KOPT-K1 (cell line): ENCODE measurements at regions not wholly inside any gene's neighbourhood (a gene's known extent, or its start where the extent isn't known, plus 50 kb on each side); places are given as distances from the start of the nearest gene placed in this dataset.
A peak's percentile ranks its signal among the peaks of the same experiment; 100 is the strongest.

Experiments
- H3K27ac ChIP-seq: fragments of 200-600 bp; sonication (generic); 2 replicates; pipeline ENCODE4 v1.5.1; 2016; ENCODE audit warnings: antibody characterized with exemption, mild to moderate bottlenecking, low read depth, low read length; ENCODE audit not compliant: poor library complexity, severe bottlenecking
- H3K36me3 ChIP-seq: fragments of 200-600 bp; sonication (generic); 2 replicates; pipeline ENCODE4 v1.5.1; 2017; ENCODE audit warnings: antibody characterized with exemption, mild to moderate bottlenecking, low read length, moderate library complexity; ENCODE audit not compliant: insufficient read depth
- H3K9me3 ChIP-seq: fragments of 200-600 bp; sonication (generic); 2 replicates; pipeline ENCODE4 v1.5.1; 2017; ENCODE audit warnings: antibody characterized with exemption, low read length, mild to moderate bottlenecking; ENCODE audit not compliant: insufficient read depth, poor library complexity, severe bottlenecking

DNA sequence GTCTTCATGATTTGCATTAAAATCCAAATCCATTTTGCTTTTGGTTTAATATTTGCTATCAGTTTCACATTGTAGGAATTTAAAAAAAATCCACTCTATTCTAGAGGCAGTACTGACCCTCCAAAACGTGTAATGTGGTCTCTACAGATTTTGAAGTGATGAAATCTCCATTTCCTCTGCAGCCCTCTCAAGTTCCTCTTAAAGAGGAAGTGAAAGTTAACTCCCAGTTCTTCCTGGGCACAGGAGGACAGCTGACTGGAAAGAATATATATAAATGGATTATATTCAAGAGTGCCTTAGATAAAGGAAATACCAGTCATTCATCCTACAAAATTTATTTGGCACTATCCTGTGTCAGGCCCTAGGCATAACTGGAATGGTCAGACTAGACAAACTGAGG is 83.5 kb upstream of the PLCL2 start:
- Histone ChIP-seq H3K27ac (peak overlapping the region; percentile 5), H3K36me3 (no peaks in the 10 kb centered on the region), H3K9me3 (no peaks in the 10 kb centered on the region)

DNA sequence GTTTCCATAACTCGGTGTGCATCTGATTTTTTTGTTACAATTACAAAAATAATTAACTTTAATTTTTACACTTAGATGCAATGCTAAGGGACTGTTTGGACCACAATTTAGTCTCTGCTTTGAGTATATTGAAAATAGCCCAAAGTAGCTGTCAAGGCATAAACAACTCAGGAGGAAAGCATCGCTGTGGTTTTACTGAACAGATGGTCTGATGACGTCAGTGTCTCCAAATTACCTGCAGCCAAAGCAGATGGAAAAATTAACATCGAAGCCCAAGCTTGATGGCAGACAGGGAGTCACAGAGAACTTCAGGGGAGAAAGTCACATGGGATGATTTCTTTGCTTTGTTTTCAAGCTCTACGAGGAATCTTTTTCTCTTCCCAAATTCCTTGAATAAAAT is 83.1 kb upstream of the PLCL2 start:
- Histone ChIP-seq H3K36me3 (no peaks in the 10 kb centered on the region), H3K27ac (peak overlapping the region; percentile 5), H3K9me3 (no peaks in the 10 kb centered on the region)

DNA sequence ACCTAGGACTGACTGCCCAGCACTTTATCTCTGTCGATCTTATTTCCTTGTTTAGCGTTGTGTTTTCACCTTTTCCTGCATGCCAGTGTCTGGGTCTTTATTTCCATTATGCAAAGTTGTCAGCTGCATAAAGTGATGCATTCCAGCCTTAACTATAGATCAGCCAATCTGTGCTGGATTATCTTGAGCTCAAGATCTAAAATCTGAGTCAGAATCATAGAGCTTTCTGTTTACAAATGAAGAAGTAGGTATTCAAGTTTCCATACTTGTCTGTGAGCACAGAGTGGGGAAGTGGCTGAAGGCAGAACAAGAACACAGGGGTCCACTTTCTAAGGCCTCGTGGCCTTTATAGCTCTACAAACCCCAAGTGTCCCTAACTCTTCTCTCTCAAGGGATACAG is 82.4 kb upstream of the PLCL2 start:
- H3K9me3 ChIP-seq: no peaks in the 10 kb centered on the region
- H3K36me3 ChIP-seq: no peaks in the 10 kb centered on the region
- no peak overlapping the region for H3K27ac ChIP-seq

DNA sequence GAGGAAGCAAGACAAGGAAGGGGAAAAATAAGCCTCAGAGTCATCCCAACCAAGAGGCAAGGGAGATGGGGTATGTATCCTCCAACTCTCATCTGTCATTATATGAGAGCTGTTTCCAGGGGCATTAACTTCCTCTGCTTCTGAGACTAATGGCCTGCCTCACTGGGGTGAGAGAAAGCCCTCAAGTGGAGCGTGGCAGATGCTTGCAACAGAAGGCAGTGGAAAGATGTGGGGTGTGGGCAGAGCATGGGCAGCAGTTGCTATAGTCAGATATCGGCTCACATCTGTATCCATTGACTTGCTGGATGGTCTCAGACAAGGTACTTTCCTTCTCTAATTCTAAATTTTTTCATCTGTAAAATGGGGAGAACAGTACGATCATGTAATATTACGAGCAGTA is 81.7 kb upstream of the PLCL2 start:
- Histone ChIP-seq H3K27ac (no peak overlapping the region), H3K9me3 (no peaks in the 10 kb centered on the region), H3K36me3 (no peaks in the 10 kb centered on the region)

DNA sequence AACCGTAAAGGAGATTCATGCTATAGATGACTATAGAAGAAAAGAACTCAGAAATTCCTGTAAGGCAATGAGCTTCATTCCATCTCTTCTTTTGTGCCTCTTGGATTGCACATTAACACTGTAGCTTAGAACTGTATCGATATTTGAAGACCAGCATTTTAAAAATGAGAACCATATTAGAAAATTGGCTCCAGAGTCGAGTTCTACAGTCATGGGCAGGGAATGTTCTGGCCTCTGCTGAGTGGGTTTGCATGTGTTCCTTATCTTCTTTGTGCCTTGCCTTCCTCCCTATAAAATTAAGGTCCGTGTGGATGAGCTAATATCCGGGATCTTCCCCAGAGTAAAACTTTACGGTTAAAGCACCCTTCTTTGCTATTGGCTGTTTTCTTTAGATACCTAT is 77.4 kb upstream of the PLCL2 start:
- no peak overlapping the region for H3K27ac ChIP-seq
- no peaks in the 10 kb centered on the region for H3K9me3 ChIP-seq
- H3K36me3 ChIP-seq: no peaks in the 10 kb centered on the region

DNA sequence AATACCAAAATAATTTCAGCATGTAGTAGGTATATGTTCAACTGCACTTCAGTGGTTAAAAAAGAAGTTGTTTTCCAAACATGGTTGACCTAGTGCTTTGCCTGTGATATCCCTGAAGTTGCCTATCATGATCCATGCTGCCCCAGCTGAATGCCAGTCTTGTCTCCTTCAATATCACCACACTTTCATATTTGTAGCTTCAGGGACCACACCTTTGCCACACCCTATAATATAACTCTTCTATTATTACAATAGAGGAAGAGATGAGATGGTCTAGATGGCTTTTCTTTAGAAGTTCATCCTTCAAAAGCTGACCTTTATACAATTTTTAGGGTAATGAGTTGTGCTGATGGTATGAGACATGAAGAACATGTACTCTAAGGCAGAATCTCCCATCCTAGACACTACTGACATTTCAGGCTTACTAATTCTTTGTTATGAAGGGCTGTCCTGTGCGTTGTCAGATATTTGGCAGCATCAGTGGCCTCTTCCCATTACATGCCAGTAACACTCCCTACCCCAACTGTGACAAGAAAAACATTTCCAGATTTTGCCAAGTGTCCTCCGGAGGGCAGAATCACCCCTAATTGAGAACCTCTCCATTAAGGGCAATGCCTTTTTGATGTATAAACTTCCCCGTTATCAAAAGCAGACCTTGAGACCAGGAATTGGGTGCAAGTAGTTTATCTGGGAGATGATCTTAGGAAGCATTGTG is 76.2 kb upstream of the PLCL2 start:
- no peaks in the 10 kb centered on the region for H3K9me3 ChIP-seq
- no peak overlapping the region for H3K27ac ChIP-seq
- no peaks in the 10 kb centered on the region for H3K36me3 ChIP-seq

DNA sequence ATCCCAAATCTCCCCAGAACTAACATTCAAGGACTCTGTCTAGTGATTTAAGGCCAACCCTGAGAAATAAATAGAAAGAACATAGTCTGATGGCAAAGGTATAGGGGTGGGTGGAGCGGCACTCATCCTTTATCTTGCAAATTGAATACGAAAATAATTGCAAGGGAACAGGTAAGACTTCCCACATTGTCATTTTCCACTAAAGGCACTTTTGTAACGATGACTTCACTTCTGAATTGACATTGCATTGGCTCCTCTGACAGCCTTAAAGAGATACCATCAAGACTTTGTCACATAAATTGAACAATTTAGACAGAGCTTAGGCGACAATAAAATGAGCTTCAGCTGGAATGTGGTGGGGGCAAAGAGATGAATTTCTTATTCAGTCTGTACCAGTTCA is 75.3 kb upstream of the PLCL2 start:
- H3K27ac ChIP-seq: no peak overlapping the region
- H3K9me3 ChIP-seq: no peaks in the 10 kb centered on the region
- H3K36me3 ChIP-seq: no peaks in the 10 kb centered on the region

DNA sequence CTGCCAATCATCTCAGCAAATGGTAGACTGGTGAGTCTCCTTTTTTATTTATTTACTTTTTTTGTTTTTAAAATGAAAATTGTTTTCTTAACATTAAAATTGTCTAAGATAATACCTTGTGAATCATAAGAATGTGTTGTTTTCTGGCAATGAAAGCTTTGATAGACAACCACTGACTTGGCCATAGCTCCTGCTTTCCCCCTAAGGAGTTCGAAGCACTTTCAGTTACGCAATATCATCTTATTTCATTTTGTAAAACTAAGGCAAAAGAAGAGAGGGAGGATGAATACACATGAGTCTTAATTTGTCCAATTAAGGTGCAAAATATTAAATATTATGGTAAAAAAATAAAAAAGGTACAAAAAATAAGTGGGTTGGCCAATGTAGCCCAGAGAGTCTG is 74.8 kb upstream of the PLCL2 start:
- Histone ChIP-seq H3K36me3 (no peaks in the 10 kb centered on the region), H3K27ac (no peak overlapping the region), H3K9me3 (no peaks in the 10 kb centered on the region)

DNA sequence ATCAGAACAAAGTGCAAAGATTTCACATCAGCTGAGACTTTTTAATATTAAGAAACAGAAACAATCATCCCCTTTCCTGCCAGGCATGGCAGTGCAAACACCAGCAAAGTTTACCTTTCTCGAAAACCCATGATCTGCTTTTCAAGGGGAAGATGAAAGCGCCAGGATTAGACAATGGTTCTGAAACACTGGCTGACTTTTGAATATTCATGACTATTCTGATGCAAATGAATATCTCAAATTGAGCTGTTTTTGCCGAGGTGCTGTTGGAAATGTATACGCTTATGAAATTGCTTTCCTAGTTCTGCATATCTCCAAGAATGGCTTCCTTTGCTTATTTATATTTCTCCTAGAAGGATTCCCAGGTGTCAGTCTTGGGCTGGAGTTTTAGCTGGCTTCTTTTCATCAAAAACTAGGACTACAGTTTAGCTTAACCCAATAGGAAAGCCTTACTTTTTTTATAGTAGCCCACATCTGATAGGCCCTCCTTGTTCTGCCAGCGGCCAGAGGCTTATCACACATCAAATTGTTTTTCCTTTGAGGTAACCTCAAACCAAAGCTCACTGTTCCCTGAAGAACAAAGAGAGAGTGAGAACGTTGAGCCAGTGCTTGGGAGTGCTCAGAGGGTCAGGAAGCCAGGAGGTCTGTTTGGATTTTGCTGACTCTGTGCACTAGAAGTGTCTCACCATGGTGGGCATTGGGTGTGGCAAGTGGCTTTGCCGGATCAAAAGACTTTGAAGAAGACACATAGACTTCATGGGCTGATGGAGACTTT is 74.0 kb upstream of the PLCL2 start:
- Histone ChIP-seq H3K36me3 (no peaks in the 10 kb centered on the region), H3K9me3 (no peaks in the 10 kb centered on the region), H3K27ac (no peak overlapping the region)

DNA sequence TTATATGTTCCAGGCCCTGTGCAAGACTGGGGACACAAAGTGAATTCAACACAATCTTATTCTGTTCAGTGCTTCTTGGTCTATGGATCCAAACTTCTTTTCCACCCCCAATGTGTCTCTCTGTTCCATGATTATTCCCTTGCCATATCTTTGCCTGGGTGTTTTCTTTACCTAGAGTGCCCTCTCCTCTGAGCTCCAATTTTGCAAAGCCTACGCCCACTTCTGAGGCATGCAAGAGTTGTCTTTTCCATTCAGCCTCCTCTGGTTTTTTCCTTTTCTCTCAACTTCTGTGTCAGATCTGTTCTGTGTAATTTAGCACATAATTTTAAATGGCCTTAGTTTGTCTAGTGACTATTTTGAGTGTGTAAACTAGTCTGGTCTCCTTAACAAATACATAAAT is 72.8 kb upstream of the PLCL2 start:
- H3K27ac ChIP-seq: no peak overlapping the region
- H3K9me3 ChIP-seq: no peaks in the 10 kb centered on the region
- no peaks in the 10 kb centered on the region for H3K36me3 ChIP-seq

DNA sequence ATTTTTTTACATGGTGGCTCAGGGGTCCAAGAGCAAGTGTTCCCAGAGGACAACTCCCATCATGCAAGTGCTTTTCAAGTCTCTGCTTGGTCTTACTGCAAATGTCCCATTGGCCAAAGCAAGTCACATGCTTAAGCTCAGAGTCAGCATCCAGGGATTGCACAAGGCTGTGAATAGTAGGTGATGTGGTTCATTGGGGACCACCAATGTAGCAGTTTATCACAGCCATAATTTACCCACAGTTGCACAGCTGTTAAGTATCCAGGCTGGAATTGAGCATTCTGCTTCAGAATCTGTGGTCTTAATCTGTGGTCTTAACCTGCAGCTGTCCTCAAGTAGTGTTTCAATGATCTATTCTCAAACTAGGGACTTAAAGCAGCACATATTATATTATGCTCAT is 71.4 kb upstream of the PLCL2 start:
- Histone ChIP-seq H3K9me3 (no peaks in the 10 kb centered on the region), H3K36me3 (no peaks in the 10 kb centered on the region), H3K27ac (no peak overlapping the region)

DNA sequence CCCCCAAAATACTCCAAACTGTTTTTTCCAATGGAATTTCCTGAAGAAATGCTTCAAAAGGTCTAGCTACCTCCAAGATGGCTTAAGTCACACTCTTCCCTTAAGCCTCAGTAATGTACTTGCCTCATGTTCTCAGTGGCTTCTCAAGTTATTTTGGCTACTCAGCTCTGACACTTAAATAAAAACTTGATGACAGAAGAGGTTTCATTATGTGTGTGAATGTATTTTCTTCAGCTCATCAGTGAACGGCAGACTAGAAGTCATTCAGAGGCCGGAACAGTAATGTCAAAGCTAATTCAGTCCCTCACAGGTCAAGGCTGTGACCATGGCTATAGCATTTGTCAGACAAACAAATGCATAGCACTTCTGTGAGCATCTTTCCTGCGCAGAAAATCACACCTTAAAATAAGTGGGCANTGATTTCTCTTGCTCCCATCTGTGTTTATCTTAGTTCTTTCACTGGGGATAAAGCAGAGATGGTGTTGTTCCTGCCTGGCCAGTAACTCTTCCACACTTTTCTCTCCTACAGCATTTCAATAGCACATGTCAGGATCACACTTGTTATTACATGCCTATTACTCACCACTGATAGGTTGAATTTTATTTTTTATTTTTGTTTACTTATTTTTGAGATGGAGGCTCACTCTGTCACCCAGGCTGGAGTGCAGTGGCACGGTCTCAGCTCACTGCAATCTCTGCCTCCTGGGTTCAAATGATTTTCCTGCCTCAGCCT is 68.5 kb upstream of the PLCL2 start:
- Histone ChIP-seq H3K27ac (no peak overlapping the region), H3K9me3 (no peaks in the 10 kb centered on the region), H3K36me3 (no peaks in the 10 kb centered on the region)

DNA sequence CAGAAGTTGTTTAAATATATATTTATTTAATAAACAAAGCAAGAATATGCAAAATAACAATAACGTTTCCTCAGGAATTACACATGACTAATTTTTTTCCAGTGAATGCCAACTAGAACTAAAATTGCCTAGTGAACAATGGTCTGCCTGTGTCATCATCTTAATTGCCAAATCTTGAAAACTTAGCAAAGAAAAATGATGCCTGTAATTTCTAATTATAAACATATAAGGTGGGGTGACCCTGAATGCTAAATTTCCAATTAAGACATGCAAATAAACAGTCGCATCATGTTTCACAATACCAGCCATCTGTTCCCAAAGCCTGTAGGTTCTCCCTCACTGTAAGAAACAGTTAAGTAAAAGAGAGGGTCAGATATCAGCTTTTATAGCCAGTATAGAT is 67.6 kb upstream of the PLCL2 start:
- Histone ChIP-seq H3K27ac (no peak overlapping the region), H3K36me3 (no peaks in the 10 kb centered on the region), H3K9me3 (no peaks in the 10 kb centered on the region)

DNA sequence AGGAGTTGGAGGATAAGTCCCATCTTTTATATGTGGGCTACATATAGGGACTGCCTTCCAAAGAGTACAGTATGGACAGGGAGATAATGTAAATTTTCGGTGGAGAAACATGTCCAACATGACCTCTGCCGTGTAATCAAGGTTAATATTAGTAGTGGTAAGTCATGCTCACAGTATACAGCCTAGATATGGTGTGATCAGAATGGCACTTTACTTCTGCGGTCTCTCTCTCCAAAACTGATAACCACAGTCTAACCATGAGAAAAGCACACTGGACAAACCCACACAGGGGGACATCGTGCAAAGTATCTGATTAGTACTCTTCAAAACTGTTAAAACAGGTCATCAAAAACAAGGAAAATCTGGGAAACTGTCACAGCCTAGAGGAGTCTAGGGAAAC is 66.6 kb upstream of the PLCL2 start:
- Histone ChIP-seq H3K27ac (no peak overlapping the region), H3K36me3 (no peaks in the 10 kb centered on the region)

DNA sequence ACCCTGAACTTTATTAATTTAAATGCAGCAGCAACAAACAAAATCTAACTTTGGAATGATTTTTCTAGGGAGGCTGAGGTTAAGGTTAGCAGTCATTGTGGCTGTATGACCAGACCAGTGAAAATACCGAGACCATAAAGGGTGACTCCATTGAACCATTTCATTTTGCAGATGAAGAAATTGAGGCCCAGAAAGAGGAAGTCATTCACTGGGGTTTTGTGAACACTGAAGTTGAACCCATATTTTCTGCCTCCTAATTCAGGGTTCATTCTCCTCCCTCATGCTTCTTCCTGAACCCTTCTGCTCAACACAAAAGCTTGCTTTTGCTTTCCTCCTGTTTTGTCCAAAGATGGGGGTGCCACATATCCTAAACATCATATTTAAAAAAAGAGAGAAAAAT is 65.8 kb upstream of the PLCL2 start:
- no peak overlapping the region for H3K27ac ChIP-seq
- no peaks in the 10 kb centered on the region for H3K36me3 ChIP-seq
- H3K9me3 ChIP-seq: no peaks in the 10 kb centered on the region

More for the DNA sequence above, 66.6 kb upstream of the PLCL2 start:
- H3K9me3 ChIP-seq: no peaks in the 10 kb centered on the region
